EH (cell line): ENCODE measurements at regions not wholly inside any gene's neighbourhood (a gene's known extent, or its start where the extent isn't known, plus 50 kb on each side); places are given as distances from the start of the nearest gene placed in this dataset.

ENCODE experiments used
- DNase-seq: peaks from one replicate; pipeline ENCODE4 v3.0.0-alpha.2; 2015; ENCODE audit warnings: low read depth

DNA sequence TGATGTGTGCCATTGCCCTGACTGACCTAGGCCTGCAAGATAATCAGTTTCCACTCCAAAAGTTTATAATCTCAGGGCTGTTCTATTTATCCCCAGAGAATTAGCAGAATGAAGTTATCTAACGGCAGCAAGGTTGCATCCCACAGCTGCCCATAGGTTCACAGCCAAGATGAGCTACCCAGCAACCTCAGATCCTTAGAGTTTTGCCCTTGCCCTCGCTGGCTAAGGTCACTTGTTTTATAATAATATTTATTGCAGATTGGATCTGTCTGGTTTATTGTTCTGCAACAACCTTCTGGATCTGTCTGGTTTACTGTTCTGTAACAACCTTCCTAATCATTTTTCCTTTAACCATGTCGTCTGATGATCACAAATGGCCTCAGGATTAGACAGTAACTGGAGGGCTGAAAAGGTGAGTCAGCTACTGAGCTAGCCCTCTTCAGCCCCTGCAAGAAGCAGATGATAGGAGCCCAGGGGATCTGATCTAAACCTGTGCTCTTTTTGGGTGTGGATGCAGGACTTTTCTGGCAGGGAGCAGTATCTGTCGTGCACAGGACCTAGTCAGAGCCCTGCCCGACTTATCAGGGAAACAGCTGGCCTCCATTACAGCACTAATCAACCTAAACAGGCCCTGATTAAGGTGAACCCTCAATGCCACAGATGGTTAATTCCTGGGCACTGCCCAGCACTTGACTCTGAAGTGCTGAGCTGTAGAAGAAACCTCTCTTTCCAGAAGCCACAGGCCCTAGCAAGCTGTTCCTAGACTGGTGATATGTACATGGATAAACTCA, 642.9 kb upstream of the KIRREL3 start:
- no peak for DNase-seq

DNA sequence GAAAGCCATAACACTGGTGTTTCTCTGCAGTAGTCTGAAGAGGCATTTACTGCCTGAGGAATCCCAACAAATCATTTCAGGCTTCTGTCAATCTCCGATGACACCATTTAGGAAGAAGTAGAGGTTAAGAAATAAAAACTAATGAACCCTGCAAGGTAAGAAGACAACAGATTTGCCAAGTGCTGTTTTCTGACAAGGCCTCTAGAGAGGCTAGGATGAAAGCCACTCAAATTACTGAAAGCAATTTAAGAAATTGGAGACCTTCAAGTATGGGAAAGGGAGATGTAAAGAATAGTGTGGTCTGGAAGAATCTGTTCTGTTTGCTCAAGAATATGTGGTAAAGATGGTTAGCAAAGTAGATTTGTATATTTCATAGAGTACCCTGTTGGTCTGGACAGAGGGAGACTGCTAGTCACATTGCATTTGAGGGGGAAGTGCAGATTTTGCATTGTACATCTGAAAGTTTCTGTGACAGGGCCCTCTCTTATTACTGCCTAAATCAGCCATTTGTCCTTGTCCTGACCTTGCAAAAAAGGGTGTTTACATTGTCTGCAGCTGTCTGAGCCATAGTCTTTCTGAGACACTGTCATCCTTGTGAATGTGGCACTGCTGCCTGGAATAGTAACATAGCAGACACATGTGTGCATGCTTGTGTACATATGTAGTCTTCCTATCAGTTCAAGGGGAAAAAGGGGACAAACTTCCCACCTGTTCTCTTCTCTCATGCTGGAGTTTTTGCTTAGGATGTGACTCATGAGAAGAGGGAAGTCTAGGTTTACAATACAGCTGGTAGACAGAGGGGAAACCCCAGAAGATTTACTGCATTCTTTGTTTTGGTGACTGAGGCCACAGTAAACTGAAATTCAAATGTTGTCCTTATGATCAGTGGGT, 640.2 kb upstream of the KIRREL3 start:
- no peak for DNase-seq

DNA sequence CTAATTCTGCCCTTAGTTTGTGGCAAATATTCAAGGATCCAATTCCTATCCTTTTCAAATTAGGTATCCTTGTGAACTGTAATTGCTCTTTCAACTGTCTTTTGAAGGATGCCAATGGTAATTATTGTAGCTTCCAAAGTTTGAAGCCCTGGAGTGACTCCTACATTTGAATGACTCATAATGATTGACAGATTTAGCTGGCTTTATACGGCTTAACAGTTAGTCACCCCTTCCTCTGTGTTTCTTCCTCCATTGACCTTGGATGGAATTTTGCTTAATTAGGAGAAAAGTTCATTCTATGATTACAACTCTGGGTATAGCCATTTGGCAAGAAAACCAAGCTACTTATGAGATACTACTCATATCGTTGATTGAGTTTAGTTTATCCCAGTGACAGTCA, 639.3 kb upstream of the KIRREL3 start:
- peak; percentile 28 for DNase-seq

DNA sequence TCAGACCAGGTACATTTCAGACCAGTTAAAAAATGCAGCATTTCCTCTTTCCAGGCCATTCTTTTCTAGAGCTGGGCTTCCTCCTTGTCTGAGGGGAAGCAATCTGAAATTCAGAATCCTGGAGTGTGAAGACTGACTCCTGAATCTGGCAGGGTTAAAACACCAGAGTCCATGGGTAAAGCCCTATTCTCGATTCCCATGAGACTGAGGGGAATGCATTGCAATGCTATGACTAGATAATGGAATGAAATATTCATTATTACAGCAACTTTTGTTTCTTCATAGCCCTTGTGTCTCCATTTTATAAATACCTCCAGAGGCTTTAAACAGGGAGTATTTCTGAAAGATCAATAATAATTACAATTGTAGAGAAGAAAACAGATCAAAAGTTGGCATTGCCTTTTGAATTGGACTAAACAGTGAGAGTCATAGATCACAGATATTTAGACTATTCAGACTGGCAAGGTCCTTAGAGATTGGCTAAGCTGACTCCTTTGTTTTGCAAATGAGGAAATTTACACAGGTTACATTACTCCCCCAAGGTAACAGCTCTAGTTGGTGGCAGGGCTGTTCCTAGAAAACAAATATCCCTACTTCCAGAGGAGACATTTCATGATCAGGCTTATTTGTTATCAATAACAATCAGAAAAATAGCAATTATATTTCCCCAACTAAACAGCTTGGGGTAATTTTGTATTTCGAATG, 632.6 kb upstream of the KIRREL3 start:
- no peak for DNase-seq

DNA sequence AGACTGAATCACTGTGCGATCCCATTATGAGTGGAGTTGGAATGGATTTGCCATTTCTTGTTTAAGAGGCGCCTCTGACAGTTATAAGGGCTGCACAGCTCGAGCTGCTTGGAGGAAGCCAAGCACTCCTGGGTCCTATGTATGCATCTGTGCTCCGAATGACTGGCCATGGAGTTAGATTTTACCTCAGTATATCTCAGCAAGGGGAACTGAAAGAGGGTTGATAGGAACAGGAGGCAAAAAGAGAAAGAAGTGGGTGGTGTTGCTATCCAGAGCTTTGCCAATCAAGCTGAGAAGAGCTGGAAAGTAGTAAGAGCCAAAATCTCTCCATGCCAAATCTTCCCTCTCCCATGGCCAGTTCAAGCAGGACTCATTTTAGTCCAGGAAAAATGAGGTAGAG, 632.0 kb upstream of the KIRREL3 start:
- DNase-seq = no peak

DNA sequence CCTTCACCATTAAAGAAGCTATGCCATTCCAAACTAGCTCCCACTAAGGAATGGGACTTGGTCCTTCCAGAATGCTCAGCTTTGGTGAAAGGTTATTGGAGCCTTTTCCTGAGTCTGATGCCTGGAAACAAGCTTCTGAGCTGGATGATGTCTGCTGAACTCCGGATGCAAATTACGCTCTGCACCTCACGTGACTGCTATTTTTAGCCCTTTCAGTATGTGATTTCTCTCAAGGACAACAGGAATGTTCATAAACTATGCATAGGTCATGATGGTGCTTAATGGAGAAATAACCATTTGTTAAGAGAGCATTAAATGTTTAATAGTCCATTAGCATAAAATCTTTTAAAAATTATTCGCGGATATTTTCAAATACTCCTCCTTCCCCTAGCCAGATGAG, 631.4 kb upstream of the KIRREL3 start:
- DNase-seq = no peak

DNA sequence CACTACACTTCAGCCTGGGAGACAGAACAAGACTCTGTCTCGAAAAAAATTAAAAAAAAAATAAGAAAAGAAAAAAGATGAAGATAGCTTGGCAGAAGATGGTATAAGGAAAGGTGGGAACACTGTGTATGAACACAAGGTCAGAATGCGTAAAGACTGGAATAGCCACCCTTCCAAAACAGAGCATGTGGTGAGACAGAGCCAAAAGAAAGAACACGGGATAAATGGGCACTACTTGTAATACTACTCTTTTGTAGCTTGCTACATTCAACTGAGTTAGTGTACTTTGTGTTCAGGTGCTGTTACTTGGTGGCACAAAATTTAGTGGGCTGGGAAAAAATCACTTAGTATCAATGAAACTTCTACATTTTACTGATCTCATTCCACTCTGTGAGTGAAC, 628.6 kb upstream of the KIRREL3 start:
- DNase-seq = no peak

DNA sequence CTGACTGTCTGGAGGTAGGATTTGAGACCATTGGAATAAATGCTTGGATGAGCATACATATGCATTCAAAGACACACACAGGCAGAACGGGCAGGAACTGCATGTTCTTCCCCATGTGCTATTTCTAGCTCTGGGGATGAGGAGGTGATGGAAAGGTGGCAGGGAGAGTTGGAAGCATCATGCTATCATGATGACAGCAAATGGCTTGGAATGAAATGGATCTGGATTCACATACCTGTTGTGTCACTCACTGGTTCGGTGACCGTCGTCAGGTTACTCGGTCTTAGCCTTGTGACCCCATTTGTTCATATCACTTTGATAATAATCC, 627.9 kb upstream of the KIRREL3 start:
- no peak for DNase-seq

DNA sequence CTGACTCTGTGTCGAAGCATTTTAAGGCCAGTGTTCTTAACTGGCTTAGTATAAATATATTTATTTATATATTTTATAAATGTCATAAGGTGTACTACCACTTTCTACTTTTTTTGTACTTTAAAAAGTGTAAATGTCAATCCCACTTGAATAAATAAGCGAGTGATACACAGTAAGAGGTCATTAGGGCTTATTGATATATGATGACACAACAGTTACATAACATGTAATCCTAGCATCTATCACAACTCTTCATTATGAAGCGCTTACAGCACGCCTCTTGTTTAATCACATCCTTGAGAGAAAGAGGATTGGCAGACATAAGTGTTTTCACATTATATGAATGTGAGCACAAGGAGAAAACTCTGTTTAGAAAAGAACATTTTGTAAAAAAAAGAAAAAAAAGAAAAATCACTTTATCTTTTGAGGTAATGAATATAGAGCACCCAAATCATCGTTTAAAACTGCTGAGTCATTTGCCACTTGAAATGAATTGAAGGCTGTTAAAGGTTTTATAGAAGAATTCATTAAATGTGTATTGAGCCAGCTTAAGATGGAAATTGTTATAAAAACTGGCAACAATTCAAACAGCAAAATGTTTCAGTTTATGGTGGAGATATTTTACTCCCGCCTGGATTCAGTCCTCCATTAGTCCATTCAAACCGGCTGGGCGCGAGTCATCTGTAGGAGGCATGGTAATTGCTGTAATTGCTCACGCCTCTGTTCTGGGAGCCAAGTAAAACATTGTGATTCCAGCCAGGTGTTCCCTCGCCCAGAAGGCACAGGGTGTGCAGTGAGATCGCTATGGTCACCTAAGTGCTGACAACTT, 627.3 kb upstream of the KIRREL3 start:
- no peak for DNase-seq

DNA sequence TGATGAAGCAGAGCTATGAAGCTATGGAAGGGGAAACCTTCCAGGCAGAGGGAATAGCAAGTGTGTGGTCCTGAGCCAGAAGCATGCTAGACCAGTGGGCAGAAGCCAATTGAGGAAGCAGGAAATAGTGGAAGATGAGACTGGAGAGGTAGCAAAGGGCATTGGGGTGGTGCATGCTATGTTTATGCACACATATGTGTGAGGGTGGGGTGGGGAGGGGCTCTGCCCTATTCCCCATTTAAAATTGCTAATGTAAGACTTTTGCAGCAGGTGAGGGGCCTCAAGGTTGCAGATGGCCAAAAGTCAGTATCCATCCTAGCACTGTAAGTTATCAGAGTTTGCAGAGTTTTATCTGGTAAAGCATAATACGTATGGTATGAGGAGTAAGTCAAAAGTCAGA, 626.6 kb upstream of the KIRREL3 start:
- DNase-seq = no peak

DNA sequence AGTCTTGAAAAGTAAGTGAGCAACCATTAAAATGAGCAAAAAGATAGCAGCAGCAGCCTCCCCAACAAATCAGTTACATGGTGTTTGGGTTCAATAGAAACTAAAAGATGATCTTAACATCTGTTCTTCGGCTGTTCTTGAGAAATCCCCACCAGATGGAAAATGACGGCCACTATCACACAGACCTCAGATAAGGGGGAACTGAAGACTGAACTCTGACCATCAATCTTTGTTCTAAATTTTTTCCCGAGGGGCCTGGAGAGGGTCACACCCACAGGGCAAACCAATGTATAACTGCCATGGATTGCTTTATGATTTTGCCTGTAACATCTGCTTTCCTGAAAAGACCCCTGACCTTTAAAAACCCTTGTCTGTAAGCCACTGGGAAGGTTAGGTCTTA, 624.8 kb upstream of the KIRREL3 start:
- DNase-seq = no peak

DNA sequence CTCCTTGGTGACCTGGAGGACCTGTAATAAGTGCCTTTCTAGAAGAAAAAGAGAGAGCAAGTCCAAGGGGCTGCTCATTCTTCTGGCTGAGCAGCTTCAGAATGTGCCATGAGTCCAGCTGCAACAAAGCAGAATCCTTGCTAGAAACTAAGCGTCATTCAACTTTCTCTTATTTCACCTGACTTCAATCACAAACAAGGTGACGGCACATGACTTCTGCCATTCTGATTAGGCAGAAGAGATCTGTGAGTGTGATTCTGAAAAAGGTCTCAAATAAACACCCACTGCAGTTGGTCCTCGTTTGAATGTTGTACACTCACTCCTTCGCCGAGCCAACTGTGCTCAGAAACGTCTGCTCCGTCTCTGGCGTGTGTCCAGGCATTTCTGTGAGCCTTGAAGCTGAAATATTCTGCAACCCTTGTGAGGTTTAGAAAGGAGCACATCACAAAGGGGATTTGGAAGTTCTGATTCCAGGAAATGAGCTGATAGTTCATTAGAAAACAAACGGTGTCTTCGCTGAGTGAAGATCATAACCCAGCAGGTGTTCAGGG, 623.8 kb upstream of the KIRREL3 start:
- no peak for DNase-seq

DNA sequence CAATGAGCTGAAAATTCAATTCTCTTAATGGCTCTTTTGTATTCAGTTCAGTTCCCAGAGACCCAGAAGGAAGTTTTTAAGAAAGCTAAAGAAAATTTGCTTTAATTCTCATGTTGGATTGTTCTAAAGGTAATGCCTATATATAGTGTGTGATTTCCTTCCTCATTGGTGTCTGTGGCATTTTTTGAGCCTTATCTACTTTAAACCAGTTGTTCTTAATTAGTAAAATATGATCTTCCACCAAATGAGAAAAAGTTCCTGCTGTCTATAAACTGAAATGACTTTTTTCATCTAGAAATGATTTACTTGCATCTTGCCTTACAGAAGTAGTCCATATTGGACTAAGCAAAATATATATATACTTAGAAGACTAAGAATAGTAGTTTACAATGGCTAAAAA, 622.1 kb upstream of the KIRREL3 start:
- DNase-seq = no peak

DNA sequence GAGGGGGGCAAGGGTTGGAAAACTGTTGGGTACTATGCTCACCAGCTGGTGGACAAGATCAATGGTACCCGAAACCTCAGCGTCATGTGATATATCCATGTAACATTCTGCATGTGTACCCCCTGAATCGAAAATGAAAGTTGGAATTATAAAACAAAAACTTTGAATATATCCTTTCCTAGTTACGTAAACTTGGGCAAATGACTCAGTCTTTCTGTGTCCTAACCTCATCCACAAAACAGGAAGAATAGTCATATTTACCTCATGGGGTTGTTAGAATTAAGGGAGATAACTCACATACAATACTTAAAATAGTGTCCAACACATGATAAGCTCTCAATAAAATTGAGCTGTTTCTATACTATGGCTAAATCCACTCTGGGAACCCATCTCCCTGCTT, 620.1 kb upstream of the KIRREL3 start:
- no peak for DNase-seq

DNA sequence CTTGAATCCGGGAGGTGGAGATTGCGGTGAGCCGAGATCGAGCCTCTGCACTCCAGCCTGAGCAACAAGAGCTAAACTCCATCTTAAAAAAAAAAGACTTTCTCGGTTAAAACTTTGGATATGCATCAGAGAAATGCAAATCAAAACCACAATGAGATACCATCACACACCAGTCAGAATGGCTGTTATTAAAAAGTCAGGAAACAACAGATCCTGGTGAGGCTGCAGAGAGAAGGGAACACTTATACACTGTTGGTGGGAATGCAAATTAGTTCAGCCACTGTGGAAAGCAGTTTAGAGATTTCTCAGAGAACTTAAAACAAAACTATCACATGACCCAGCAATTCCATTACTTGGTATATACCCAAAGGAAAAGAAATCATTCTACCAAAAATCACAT, 619.4 kb upstream of the KIRREL3 start:
- DNase-seq = no peak

DNA sequence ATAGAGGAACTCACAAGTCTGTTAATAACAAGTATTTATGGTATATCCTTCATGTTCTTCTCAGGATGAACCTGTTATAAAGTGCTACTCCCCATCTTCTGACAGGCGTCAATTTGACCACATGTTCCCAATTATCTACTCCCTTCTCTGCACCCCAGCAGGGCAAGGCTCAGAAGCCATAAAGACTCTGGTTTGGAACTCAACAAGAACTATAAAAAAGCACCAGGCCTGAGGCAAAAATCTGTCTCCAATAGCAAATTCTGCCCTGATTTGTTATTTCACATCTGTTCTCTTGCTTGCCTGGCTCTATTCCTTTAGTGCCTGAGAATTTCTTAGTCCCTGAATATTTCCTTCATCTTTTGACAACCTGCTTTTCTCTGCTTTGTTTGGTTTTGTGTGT, 618.2 kb upstream of the KIRREL3 start:
- DNase-seq = no peak

DNA sequence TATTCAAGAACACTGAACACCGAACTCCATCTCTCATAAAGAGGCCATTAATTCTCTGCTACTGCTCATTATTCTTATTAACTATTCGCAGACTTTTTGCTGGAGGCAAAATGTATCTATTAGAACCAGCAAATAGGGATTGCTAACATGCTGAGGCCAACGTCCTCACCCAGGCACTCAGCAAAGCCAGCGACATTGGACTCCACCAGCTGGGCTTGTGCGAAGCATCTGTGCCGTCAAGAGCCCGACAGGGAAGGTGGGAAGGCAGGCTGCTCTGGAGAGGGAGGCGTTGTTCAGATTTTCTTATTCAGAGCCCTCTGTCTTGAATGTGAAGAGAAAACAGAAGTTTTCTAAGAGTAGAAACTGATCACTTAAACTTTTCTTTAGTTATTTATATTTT, 615.6 kb upstream of the KIRREL3 start:
- DNase-seq = no peak

DNA sequence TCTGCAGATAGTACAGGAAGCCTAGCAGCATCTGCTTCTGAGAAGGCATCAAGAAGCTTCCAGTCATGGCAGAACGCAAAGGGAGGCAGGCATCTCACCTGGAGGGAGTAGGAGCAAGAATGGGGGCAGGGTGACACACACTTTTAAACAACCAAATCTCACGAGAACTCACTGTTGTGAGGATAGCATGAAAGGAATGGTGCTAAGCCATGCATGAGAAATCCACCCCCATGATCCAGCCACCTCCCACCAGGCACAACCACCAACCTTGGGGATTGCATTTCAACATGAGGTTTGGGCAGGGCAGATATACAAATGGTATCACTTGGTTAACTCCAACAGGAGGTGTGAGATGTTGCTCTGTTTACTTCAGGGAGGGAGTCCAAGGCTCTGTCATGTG, 612.0 kb upstream of the KIRREL3 start:
- no peak for DNase-seq

DNA sequence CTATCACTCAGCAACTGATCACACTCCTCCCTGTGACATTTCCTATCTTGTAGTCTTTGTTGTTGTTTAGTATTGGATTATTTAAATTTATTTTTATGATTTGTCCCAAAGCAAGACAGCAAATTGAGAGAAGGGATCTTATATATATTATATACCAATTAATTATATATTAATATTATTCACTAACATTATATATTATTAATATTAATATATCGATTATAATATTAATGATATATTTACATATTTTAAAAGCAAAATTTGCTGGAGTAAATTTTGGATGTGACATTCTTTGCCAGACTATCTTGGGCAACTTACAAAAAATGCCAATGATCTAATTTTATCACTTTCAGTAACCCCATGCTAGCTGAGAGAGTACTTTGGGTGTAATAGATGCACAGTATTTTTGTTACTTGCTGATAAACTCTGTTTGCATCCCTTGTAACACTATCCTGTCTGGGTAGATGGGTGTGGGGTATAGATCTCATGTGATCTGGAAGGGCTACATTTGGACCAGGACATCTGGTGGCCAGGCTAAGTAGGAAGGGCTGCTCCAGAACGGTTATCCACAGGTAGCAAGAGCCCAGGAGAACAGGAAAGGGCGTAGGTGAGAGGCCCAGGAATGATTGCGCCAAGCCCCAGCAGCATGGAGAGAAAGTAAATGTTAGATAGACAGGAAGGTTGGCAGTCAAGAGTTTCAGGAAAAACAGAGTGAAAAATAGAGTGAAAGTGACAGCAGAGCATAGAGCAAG, 608.6 kb upstream of the KIRREL3 start:
- DNase-seq = no peak

DNA sequence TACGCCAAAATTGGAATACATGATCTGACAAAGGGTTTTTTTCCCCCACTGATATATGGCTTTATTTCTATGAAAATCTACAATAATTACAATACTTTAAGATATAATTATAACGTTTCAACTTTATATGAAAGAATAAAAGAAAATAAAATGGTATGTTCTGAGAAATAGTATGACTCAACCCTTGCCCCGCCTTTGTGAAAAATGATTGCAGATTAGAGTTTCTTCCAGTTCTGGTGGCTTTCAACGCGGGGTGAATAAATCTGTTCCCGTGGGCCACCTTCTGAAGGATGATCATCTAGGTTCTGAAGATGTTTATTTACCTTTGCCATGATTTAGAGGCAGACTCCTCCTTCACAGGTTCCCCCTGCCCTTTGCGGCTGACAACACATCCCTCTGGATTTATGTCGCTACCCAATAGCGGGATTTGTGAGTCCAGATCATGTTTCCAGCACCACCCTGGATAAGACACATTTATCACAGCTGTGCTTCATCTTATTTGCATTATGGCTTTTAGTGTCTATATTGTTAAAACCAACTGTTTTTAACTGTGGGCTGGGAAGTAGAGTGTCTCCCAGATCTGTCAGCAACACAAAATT, 607.0 kb upstream of the KIRREL3 start:
- no peak for DNase-seq

DNA sequence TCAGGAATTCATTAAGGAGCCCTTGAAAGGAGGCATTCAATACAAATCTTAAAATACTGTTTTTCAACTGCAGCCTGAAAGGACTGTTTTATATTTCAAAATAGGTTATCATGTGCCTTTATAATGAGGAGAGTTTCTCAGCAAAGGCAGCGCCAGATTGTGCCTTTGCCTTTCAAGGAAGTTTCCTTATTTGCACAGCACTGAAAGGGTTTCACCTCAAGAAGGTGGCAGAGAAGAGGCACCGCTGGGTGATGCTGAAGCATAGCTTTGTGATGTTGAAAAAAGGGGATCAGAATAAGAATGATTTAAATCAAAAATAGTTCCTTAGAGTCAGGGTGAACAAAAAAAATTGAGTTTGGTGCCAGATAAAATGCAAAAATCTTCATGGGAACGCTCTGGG, 601.0 kb upstream of the KIRREL3 start:
- no peak for DNase-seq
